Muscle layer of colon (tissue), 2 donors: ENCODE measurements at regions not wholly inside any gene's neighbourhood (a gene's known extent, or its start where the extent isn't known, plus 50 kb on each side); places are given as distances from the start of the nearest gene placed in this dataset.

Experiments
- H3K27ac ChIP-seq: one replicate; pipeline ENCODE4 v1.7.0; 2013; ENCODE audit warnings: low read depth, mild to moderate bottlenecking, low read length, moderate library complexity
- H3K27me3 ChIP-seq, 2 donors: one replicate each; pipeline ENCODE4 v1.7.0; 2013; ENCODE audit warnings: low read length in 2 of 2, mild to moderate bottlenecking in 2 of 2; ENCODE audit not compliant: insufficient read depth in 2 of 2, control insufficient read depth in 1 of 2
- H3K36me3 ChIP-seq: one replicate; pipeline ENCODE4 v1.7.0; 2013; ENCODE audit warnings: mild to moderate bottlenecking, low read length; ENCODE audit not compliant: insufficient read depth
- H3K4me1 ChIP-seq: one replicate; pipeline ENCODE4 v1.7.0; 2013; ENCODE audit warnings: mild to moderate bottlenecking, low read length; ENCODE audit not compliant: insufficient read depth
- H3K4me3 ChIP-seq, 2 donors: one replicate each; pipeline ENCODE4 v1.7.0; 2013; ENCODE audit warnings: low read length in 2 of 2, low read depth in 1 of 2, mild to moderate bottlenecking in 1 of 2, moderate library complexity in 1 of 2
- H3K9ac ChIP-seq: one replicate; pipeline ENCODE4 v1.7.0; 2013; ENCODE audit warnings: low read length
- H3K9me3 ChIP-seq: one replicate; pipeline ENCODE4 v1.7.0; 2013; ENCODE audit warnings: mild to moderate bottlenecking, low read length
- donor health status: abdominal sarcoma.
- donor health status: Adenocarcinoma of cecum.

- no peak overlapping the region for H3K4me3 ChIP-seq
- H3K36me3 ChIP-seq = no peaks in the 10 kb centered on the region
- H3K9ac ChIP-seq = no peak overlapping the region
- H3K27ac ChIP-seq = no peak overlapping the region
- H3K9me3 ChIP-seq = no peaks in the 10 kb centered on the region
- H3K4me1 ChIP-seq = no peaks in the 10 kb centered on the region
- no peaks in the 10 kb centered on the region for H3K27me3 ChIP-seq
These were observed 391.0 kb upstream of the AZI2 start for GRCh38 chr3:28739647-28740046.

GRCh38 chr3:28743271-28743670 lies 394.6 kb upstream of the AZI2 start:
- Histone ChIP-seq H3K9me3 (no peaks in the 10 kb centered on the region), H3K4me3 (no peak overlapping the region), H3K27me3 (no peaks in the 10 kb centered on the region), H3K9ac (no peak overlapping the region), H3K36me3 (no peaks in the 10 kb centered on the region), H3K27ac (no peak overlapping the region), H3K4me1 (peaks cover 9% of the 10 kb centered on the region)

GRCh38 chr3:28743831-28744230 lies 395.2 kb upstream of the AZI2 start:
- Histone ChIP-seq H3K9ac (no peak overlapping the region), H3K4me1 (peaks cover 9% of the 10 kb centered on the region), H3K27me3 (no peaks in the 10 kb centered on the region), H3K36me3 (no peaks in the 10 kb centered on the region), H3K9me3 (no peaks in the 10 kb centered on the region), H3K27ac (no peak overlapping the region), H3K4me3 (no peak overlapping the region)

- H3K9me3 ChIP-seq = no peaks in the 10 kb centered on the region
- H3K27me3 ChIP-seq = no peaks in the 10 kb centered on the region
- H3K4me3 ChIP-seq = no peak overlapping the region
- H3K36me3 ChIP-seq = no peaks in the 10 kb centered on the region
- H3K4me1 ChIP-seq = peaks cover 9% of the 10 kb centered on the region
- H3K9ac ChIP-seq = no peak overlapping the region
- no peak overlapping the region for H3K27ac ChIP-seq
These were observed 396.8 kb upstream of the AZI2 start for GRCh38 chr3:28745436-28745835.

- peaks cover 9% of the 10 kb centered on the region for H3K4me1 ChIP-seq
- no peak overlapping the region for H3K9ac ChIP-seq
- H3K27me3 ChIP-seq = no peaks in the 10 kb centered on the region
- no peak overlapping the region for H3K27ac ChIP-seq
- H3K4me3 ChIP-seq = no peak overlapping the region
- no peaks in the 10 kb centered on the region for H3K9me3 ChIP-seq
- H3K36me3 ChIP-seq = no peaks in the 10 kb centered on the region
These were observed 397.4 kb upstream of the AZI2 start for GRCh38 chr3:28745916-28746617.

- H3K9ac ChIP-seq = no peak overlapping the region
- H3K36me3 ChIP-seq = no peaks in the 10 kb centered on the region
- H3K9me3 ChIP-seq = no peaks in the 10 kb centered on the region
- no peak overlapping the region for H3K4me3 ChIP-seq
- no peaks in the 10 kb centered on the region for H3K27me3 ChIP-seq
- peaks cover 9% of the 10 kb centered on the region for H3K4me1 ChIP-seq
- H3K27ac ChIP-seq = no peak overlapping the region
These were observed 398.4 kb upstream of the AZI2 start for GRCh38 chr3:28746990-28747389.

- Histone ChIP-seq H3K36me3 (no peaks in the 10 kb centered on the region), H3K4me1 (no peaks in the 10 kb centered on the region), H3K9me3 (no peaks in the 10 kb centered on the region), H3K9ac (no peak overlapping the region), H3K27me3 (no peaks in the 10 kb centered on the region), H3K27ac (no peak overlapping the region), H3K4me3 (no peak overlapping the region)
These were observed 403.2 kb upstream of the AZI2 start for GRCh38 chr3:28751864-28752263.

GRCh38 chr3:28752290-28752689 lies 403.7 kb upstream of the AZI2 start:
- no peaks in the 10 kb centered on the region for H3K4me1 ChIP-seq
- H3K36me3 ChIP-seq = no peaks in the 10 kb centered on the region
- no peaks in the 10 kb centered on the region for H3K9me3 ChIP-seq
- no peak overlapping the region for H3K9ac ChIP-seq
- no peaks in the 10 kb centered on the region for H3K27me3 ChIP-seq
- no peak overlapping the region for H3K4me3 ChIP-seq
- H3K27ac ChIP-seq = no peak overlapping the region

- H3K27ac ChIP-seq = no peak overlapping the region
- no peak overlapping the region for H3K4me3 ChIP-seq
- H3K4me1 ChIP-seq = no peaks in the 10 kb centered on the region
- no peak overlapping the region for H3K9ac ChIP-seq
- H3K27me3 ChIP-seq = no peaks in the 10 kb centered on the region
- H3K9me3 ChIP-seq = no peaks in the 10 kb centered on the region
- H3K36me3 ChIP-seq = no peaks in the 10 kb centered on the region
These were observed 407.4 kb upstream of the AZI2 start for GRCh38 chr3:28756056-28756455.

GRCh38 chr3:28758115-28758514 lies 409.5 kb upstream of the AZI2 start:
- Histone ChIP-seq H3K4me1 (no peaks in the 10 kb centered on the region), H3K36me3 (no peaks in the 10 kb centered on the region), H3K27me3 (no peaks in the 10 kb centered on the region), H3K9me3 (no peaks in the 10 kb centered on the region), H3K9ac (no peak overlapping the region), H3K4me3 (no peak overlapping the region), H3K27ac (no peak overlapping the region)

GRCh38 chr3:28761375-28761774 lies 412.8 kb upstream of the AZI2 start:
- Histone ChIP-seq H3K27me3 (no peaks in the 10 kb centered on the region), H3K36me3 (no peaks in the 10 kb centered on the region), H3K4me3 (no peak overlapping the region), H3K27ac (no peak overlapping the region), H3K9ac (no peak overlapping the region), H3K9me3 (no peaks in the 10 kb centered on the region), H3K4me1 (no peaks in the 10 kb centered on the region)

GRCh38 chr3:28765194-28765593 lies 416.6 kb upstream of the AZI2 start:
- H3K4me1 ChIP-seq = no peaks in the 10 kb centered on the region
- no peaks in the 10 kb centered on the region for H3K9me3 ChIP-seq
- no peak overlapping the region for H3K9ac ChIP-seq
- no peak overlapping the region for H3K4me3 ChIP-seq
- H3K27me3 ChIP-seq = no peaks in the 10 kb centered on the region
- H3K36me3 ChIP-seq = no peaks in the 10 kb centered on the region
- no peak overlapping the region for H3K27ac ChIP-seq
